ENCODE measurements at regions not wholly inside any gene's neighbourhood (a gene's known extent, or its start where the extent isn't known, plus 50 kb on each side); places are given as distances from the start of the nearest gene placed in this dataset.

- H4K20me1 ChIP-seq (replicated peaks in 1 of 2; ENCODE audit: control insufficient read depth in 1 of 2, insufficient read depth in 2 of 2, low read length in 2 of 2): no peaks in the 10 kb centered on the region
- no peak overlapping the region for H4K8ac ChIP-seq (ENCODE audit: extremely low read depth, insufficient read depth, low read length)
- POLR2A ChIA-PET (ENCODE audit: partially characterized antibody): no interaction called here
- TF ChIP-seq, protein P1, sequence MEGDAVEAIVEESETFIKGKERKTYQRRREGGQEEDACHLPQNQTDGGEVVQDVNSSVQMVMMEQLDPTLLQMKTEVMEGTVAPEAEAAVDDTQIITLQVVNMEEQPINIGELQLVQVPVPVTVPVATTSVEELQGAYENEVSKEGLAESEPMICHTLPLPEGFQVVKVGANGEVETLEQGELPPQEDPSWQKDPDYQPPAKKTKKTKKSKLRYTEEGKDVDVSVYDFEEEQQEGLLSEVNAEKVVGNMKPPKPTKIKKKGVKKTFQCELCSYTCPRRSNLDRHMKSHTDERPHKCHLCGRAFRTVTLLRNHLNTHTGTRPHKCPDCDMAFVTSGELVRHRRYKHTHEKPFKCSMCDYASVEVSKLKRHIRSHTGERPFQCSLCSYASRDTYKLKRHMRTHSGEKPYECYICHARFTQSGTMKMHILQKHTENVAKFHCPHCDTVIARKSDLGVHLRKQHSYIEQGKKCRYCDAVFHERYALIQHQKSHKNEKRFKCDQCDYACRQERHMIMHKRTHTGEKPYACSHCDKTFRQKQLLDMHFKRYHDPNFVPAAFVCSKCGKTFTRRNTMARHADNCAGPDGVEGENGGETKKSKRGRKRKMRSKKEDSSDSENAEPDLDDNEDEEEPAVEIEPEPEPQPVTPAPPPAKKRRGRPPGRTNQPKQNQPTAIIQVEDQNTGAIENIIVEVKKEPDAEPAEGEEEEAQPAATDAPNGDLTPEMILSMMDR (IDR thresholded peaks at IDR 0.05; ENCODE audit: control extremely low read depth in 1 of 3, insufficient read depth in 1 of 3, low read depth in 1 of 3, low read length in 3 of 3): peak in 2 of 3 experiments; percentile 30 to 32; a peak in 2 of 4 replicates
- no peak for TF ChIP-seq ASH2L (IDR thresholded peaks at IDR 0.05; ENCODE audit: low read length)
- TF ChIP-seq CBX5 (IDR thresholded peaks at IDR 0.05; ENCODE audit: low read depth, low read length): no peak
- no peak for TF ChIP-seq EZH2 (IDR thresholded peaks at IDR 0.05; ENCODE audit: low read depth, low read length, severe bottlenecking)
- no peak for TF ChIP-seq SRF (IDR thresholded peaks at IDR 0.05; ENCODE audit: low read depth, low read length)
- TF ChIP-seq SP4 (IDR thresholded peaks at IDR 0.05; ENCODE audit: low read length): no peak
- no peak for TF ChIP-seq HDAC6 (IDR thresholded peaks at IDR 0.05; ENCODE audit: low read depth, low read length)
- no peak for TF ChIP-seq KDM1A (IDR thresholded peaks at IDR 0.05; ENCODE audit: borderline replicate concordance, low read length)
- no peak for TF ChIP-seq EGR1 (IDR thresholded peaks at IDR 0.05; ENCODE audit: borderline replicate concordance, low read depth, low read length)
- no peak for TF ChIP-seq SP2 (IDR thresholded peaks at IDR 0.05; ENCODE audit: low read length)
- TF ChIP-seq MAFK (IDR thresholded peaks at IDR 0.05; ENCODE audit: low read depth, low read length): no peak
- no peak for TF ChIP-seq YY1 (IDR thresholded peaks at IDR 0.05; ENCODE audit: low read depth, low read length)
- no peak for TF ChIP-seq POU5F1 (IDR thresholded peaks at IDR 0.05; ENCODE audit: low read depth, low read length)
- peak; percentile 63 to 68 for TF ChIP-seq RAD21 (IDR thresholded peaks at IDR 0.05 in 1 of 2, conservative IDR thresholded peaks at IDR 0.05 in 1 of 2; ENCODE audit: low read depth in 2 of 2, low read length in 2 of 2)
Measured at GRCh38 chr5:29218138-29218537, 1975.3 kb upstream of the CDH6 start.

More at GRCh38 chr5:29218138-29218537, 1975.3 kb upstream of the CDH6 start:
- Histone ChIP-seq H2BK15ac (ENCODE audit: low read length) (no peak overlapping the region), H2BK20ac (ENCODE audit: low read length) (no peak overlapping the region), H2BK12ac (ENCODE audit: low read depth, low read length) (no peak overlapping the region), H4K5ac (ENCODE audit: insufficient read length, low read depth, low read length) (no peak overlapping the region), H2BK5ac (ENCODE audit: low read depth, low read length) (no peak overlapping the region), H3K4me2 (ENCODE audit: insufficient read depth in 1 of 2, low read depth in 2 of 2, low read length in 2 of 2) (no peak overlapping the region), H3K18ac (ENCODE audit: extremely low read depth, low read length) (no peak overlapping the region), H3K36me3 (ENCODE audit: control insufficient read depth in 2 of 4, insufficient read depth in 4 of 4, low read length in 3 of 4) (no peaks in the 10 kb centered on the region), H3K9ac (replicated peaks in 1 of 4; ENCODE audit: extremely low read depth in 1 of 4, low read depth in 3 of 4, low read length in 3 of 4) (no peak overlapping the region), H3K27ac (ENCODE audit: low read depth, low read length) (no peak overlapping the region), H3K4me1 (replicated peaks in 1 of 4; ENCODE audit: control insufficient read depth in 3 of 4, insufficient read depth in 4 of 4, low read length in 3 of 4) (peaks cover 0 to 4% (median 0%) of the 10 kb centered on the region in 4 experiments; a peak in 1 of 7 replicates), H2BK120ac (replicated peaks; ENCODE audit: low read depth, low read length) (no peak overlapping the region), H3K4me3 (ENCODE audit: extremely low read depth in 1 of 4, insufficient read depth in 2 of 4, low read depth in 3 of 4, low read length in 4 of 4) (no peak overlapping the region), H3K4ac (replicated peaks; ENCODE audit: insufficient read length, low read depth, low read length) (no peak overlapping the region), H2AFZ (ENCODE audit: low read length) (no peak overlapping the region), H3K56ac (replicated peaks; ENCODE audit: insufficient read length, low read depth, low read length) (no peak overlapping the region), H3K23ac (ENCODE audit: insufficient read length) (no peak overlapping the region), H3K27me3 (replicated peaks in 1 of 4; ENCODE audit: control insufficient read depth in 3 of 4, extremely low read depth in 1 of 4, insufficient read depth in 3 of 4, low read length in 3 of 4) (peaks cover 0 to 1% (median 0%) of the 10 kb centered on the region in 4 experiments; a peak in 1 of 7 replicates), H3K9me3 (ENCODE audit: insufficient read depth in 2 of 2, low read depth in 1 of 2, low read length in 1 of 2) (no peaks in the 10 kb centered on the region), H3K79me2 (ENCODE audit: control insufficient read depth in 1 of 2, insufficient read depth in 2 of 2, low read length in 2 of 2) (no peaks in the 10 kb centered on the region), H3K79me1 (ENCODE audit: low read depth, low read length) (no peaks in the 10 kb centered on the region), H4K91ac (replicated peaks; ENCODE audit: insufficient read length, low read length) (no peak overlapping the region), H3K14ac (ENCODE audit: insufficient read length) (no peak overlapping the region), H2AK5ac (ENCODE audit: low read depth, low read length) (no peak overlapping the region), H3K23me2 (ENCODE audit: low read depth, low read length) (no peaks in the 10 kb centered on the region)
- FAIRE-seq: no peak
- CTCF ChIA-PET (ENCODE audit: partially characterized antibody): interaction anchor here (0.6 to 1.7 kb wide), 7 partner anchors 13 to 336 kb away, joined by 3 to 7 read pairs (median 5); no protein-coding TSS in a partner anchor
- no peak for DNase-seq (ENCODE audit: low read depth in 1 of 2, low spot score in 2 of 2)

Measured in H1 (cell line).